Mesothelial cell of epicardium (in vitro differentiated cells): ENCODE measurements at regions not wholly inside any gene's neighbourhood (a gene's known extent, or its start where the extent isn't known, plus 50 kb on each side); places are given as distances from the start of the nearest gene placed in this dataset.

ENCODE experiments used
- DNase-seq, 2 experiments: peaks; one replicate each; pipeline ENCODE4 v3.0.0; 2021; ENCODE audit warnings: low spot score in 2 of 2; ENCODE audit not compliant: unreplicated experiment in 2 of 2
- H3K27ac Mint-ChIP-seq: 2 replicates; pipeline ENCODE4 v1.8.0; 2021; ENCODE audit warnings: mixed read lengths
- H3K27me3 Mint-ChIP-seq: 2 replicates; pipeline ENCODE4 v1.8.0; 2021; ENCODE audit warnings: low read depth, mixed read lengths
- H3K36me3 Mint-ChIP-seq: 2 replicates; pipeline ENCODE4 v1.8.0; 2021; ENCODE audit warnings: mixed read lengths
- H3K4me1 Mint-ChIP-seq: 2 replicates; pipeline ENCODE4 v1.8.0; 2021; ENCODE audit warnings: mixed read lengths
- H3K4me3 Mint-ChIP-seq: 2 replicates; pipeline ENCODE4 v1.8.0; 2021; ENCODE audit warnings: mild to moderate bottlenecking, moderate library complexity, mixed read lengths
- H3K9me3 Mint-ChIP-seq: 2 replicates; pipeline ENCODE4 v1.8.0; 2021; ENCODE audit warnings: mixed read lengths
- CTCF ChIP-seq: fragments of 200-600 bp; sonication (generic); IDR thresholded peaks from one replicate; pipeline ENCODE4 v1.5.0; 2021; ENCODE audit warnings: antibody characterized with exemption; ENCODE audit not compliant: unreplicated experiment

- H3K4me3 Mint-ChIP-seq = no peak overlapping the region
- no peaks in the 10 kb centered on the region for H3K4me1 Mint-ChIP-seq
- no peaks in the 10 kb centered on the region for H3K36me3 Mint-ChIP-seq
- no peaks in the 10 kb centered on the region for H3K9me3 Mint-ChIP-seq
- no peak for DNase-seq
- no peak for TF ChIP-seq CTCF
- H3K27me3 Mint-ChIP-seq = no peaks in the 10 kb centered on the region
- no peak overlapping the region for H3K27ac Mint-ChIP-seq
Observed at GRCh38 chr2:105469781-105470180, 70.9 kb upstream of the FHL2 start.

GRCh38 chr2:105468582-105469042 lies 69.8 kb upstream of the FHL2 start:
- no peak overlapping the region for H3K27ac Mint-ChIP-seq
- H3K4me3 Mint-ChIP-seq = no peak overlapping the region
- H3K36me3 Mint-ChIP-seq = no peaks in the 10 kb centered on the region
- H3K4me1 Mint-ChIP-seq = no peaks in the 10 kb centered on the region
- H3K27me3 Mint-ChIP-seq = no peaks in the 10 kb centered on the region
- no peaks in the 10 kb centered on the region for H3K9me3 Mint-ChIP-seq
- TF ChIP-seq CTCF = no peak
- DNase-seq = no peak

- no peak for DNase-seq
- Mint-ChIP-seq H3K4me3 (no peak overlapping the region), H3K4me1 (peaks cover 3% of the 10 kb centered on the region), H3K36me3 (no peaks in the 10 kb centered on the region), H3K27me3 (no peaks in the 10 kb centered on the region), H3K27ac (no peak overlapping the region), H3K9me3 (no peaks in the 10 kb centered on the region)
- no peak for TF ChIP-seq CTCF
Observed at GRCh38 chr2:105464325-105464724, 65.5 kb upstream of the FHL2 start.

- Mint-ChIP-seq H3K36me3 (no peaks in the 10 kb centered on the region), H3K4me3 (no peak overlapping the region), H3K4me1 (peaks cover 16% of the 10 kb centered on the region), H3K27me3 (no peaks in the 10 kb centered on the region), H3K9me3 (peaks cover 4% of the 10 kb centered on the region), H3K27ac (no peak overlapping the region)
- no peak for TF ChIP-seq CTCF
- no peak for DNase-seq
Observed at GRCh38 chr2:105460048-105460732, 61.3 kb upstream of the FHL2 start.

GRCh38 chr2:105458076-105458475 lies 59.2 kb upstream of the FHL2 start:
- DNase-seq = no peak
- H3K27ac Mint-ChIP-seq = peak overlapping the region; percentile 1
- no peak overlapping the region for H3K4me3 Mint-ChIP-seq
- peaks cover 20% of the 10 kb centered on the region for H3K4me1 Mint-ChIP-seq
- TF ChIP-seq CTCF = no peak
- no peaks in the 10 kb centered on the region for H3K36me3 Mint-ChIP-seq
- no peaks in the 10 kb centered on the region for H3K27me3 Mint-ChIP-seq
- H3K9me3 Mint-ChIP-seq = peaks cover 4% of the 10 kb centered on the region
